Activated T-helper 17 cell treated with anti-CD3 and anti-CD28 coated beads, Interleukin-2, amount 50 U/mL, for 72 hours (primary cell): ENCODE measurements at regions not wholly inside any gene's neighbourhood (a gene's known extent, or its start where the extent isn't known, plus 50 kb on each side); places are given as distances from the start of the nearest gene placed in this dataset.

Source experiments
- ATAC-seq: fragments of 150-1000 bp; cut with Tn5 transposase; replicated peaks from 2 replicates; pipeline ENCODE4 v1.10.0; 2021; ENCODE audit warnings: mild to moderate bottlenecking, moderate library complexity
- H3K27ac Mint-ChIP-seq: one replicate; pipeline ENCODE4 v1.8.0; 2022; ENCODE audit warnings: mixed read lengths
- H3K27me3 Mint-ChIP-seq: one replicate; pipeline ENCODE4 v1.8.0; 2022; ENCODE audit warnings: mixed read lengths
- H3K36me3 Mint-ChIP-seq: one replicate; pipeline ENCODE4 v1.8.0; 2022; ENCODE audit warnings: low read depth, mild to moderate bottlenecking, mixed read lengths
- H3K4me1 Mint-ChIP-seq: one replicate; pipeline ENCODE4 v1.8.0; 2022; ENCODE audit warnings: mixed read lengths
- H3K4me3 Mint-ChIP-seq: one replicate; pipeline ENCODE4 v1.8.0; 2022; ENCODE audit warnings: mild to moderate bottlenecking, mixed read lengths
- H3K9me3 Mint-ChIP-seq: one replicate; pipeline ENCODE4 v1.8.0; 2022; ENCODE audit warnings: mixed read lengths

DNA sequence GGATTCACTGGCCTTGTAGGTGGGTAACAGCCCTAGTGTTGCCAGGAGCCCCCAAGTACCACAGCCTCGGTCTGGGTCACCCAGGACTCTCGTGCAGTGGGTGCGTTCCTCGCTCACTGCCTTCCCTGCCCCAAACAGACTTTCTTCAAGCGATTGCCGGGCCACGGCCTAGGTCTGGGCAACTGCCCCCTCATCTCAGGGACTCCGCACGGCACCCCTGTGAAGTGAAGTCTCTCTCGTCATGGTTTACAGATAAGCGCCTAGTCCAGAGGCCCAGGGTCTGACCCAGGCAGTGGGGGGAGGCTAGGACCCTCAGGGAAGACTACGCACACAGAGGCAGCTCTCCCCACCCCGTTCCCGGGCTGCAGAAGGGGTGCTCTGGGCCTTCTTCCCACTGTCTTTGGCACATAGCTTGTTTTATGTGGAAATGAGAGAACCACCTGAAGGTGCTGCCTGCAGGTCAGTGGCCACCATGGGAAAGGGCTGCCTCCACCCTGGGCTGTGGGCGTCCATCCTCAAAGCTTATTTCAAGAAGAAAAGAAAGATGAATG lies 220.8 kb downstream of the ERMARD start:
- Mint-ChIP-seq H3K27ac (no peak overlapping the region), H3K4me3 (no peak overlapping the region), H3K36me3 (no peaks in the 10 kb centered on the region), H3K27me3 (peaks cover 7% of the 10 kb centered on the region), H3K4me1 (no peaks in the 10 kb centered on the region), H3K9me3 (no peaks in the 10 kb centered on the region)
- no peak for ATAC-seq

DNA sequence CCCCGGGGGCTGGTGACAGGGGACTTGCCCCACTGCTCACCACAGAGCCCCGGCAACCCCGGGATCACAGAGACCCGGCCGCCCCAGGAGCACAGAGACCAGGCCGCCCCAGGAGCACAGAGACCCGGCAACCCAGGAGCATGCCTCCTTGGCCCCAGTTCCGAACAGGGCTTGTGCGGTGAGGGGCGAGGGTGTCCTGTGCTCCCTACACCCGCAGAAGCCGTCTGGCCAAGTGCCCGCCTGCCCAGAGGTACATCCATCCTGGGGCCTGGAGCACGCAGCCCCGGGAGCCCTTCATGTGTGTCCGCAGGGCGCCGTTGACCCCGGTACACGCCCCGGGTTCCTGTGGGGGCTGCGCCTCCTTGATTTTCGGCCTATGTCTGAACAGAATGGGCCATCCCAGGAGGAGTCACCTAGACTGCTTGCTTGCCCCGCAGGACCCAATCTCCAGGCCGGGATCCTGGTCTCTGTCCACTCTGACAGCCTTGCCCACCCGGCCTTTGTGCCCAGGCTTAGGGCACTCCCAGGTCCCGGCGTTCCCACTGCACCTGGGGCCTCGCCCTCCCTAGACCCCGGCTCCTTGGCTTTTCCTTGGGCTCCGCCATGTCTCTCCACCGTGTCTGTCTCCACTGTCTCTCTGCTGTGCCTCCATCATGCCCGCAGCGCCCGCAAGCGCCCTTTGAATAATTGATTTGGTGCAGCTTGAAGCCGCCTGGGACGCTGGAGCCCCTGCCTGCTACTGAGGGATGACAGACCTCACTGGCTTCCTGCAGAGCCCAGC lies 219.8 kb downstream of the ERMARD start:
- Mint-ChIP-seq H3K4me1 (no peaks in the 10 kb centered on the region), H3K27me3 (peaks cover 4% of the 10 kb centered on the region), H3K36me3 (no peaks in the 10 kb centered on the region), H3K9me3 (no peaks in the 10 kb centered on the region), H3K4me3 (no peak overlapping the region), H3K27ac (no peak overlapping the region)
- no peak for ATAC-seq

DNA sequence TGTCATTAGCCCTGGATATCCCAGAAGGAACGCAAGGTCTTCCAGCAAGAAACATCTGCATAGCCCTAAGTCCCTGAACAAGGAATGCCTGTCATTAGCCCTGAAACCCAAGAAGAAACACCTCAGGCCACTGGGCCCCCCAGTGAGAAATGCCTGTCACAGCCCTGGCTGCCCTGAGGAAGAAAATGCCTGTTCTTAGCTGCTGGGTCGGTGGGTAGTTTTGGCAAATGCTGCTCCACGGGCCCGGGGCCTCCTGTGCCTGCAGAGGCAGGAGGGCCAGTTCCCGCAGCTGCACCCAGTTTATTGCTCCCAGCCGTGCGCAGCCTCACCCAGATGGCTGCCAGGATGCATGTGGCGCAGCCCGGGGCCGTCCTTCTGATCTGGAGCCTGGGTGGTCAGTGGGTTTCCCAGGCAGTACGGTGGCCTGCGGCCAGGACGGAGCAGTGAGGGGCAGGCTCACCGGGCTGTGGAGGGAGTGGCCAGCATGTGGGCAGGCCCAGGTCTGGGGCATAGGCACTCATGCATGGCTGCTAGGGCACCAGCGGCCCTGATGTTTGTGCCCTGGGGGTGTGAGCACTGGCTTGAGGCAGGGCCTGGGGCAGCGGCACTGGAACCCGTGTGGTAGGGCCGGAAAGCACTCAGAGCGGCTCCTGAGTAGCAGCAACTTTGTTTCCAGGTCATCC lies 219.0 kb downstream of the ERMARD start:
- H3K27ac Mint-ChIP-seq, result no peak overlapping the region
- ATAC-seq, result no peak
- peaks cover under 1% of the 10 kb centered on the region for H3K27me3 Mint-ChIP-seq
- no peaks in the 10 kb centered on the region for H3K9me3 Mint-ChIP-seq
- H3K36me3 Mint-ChIP-seq, result no peaks in the 10 kb centered on the region
- no peaks in the 10 kb centered on the region for H3K4me1 Mint-ChIP-seq
- H3K4me3 Mint-ChIP-seq, result no peak overlapping the region

DNA sequence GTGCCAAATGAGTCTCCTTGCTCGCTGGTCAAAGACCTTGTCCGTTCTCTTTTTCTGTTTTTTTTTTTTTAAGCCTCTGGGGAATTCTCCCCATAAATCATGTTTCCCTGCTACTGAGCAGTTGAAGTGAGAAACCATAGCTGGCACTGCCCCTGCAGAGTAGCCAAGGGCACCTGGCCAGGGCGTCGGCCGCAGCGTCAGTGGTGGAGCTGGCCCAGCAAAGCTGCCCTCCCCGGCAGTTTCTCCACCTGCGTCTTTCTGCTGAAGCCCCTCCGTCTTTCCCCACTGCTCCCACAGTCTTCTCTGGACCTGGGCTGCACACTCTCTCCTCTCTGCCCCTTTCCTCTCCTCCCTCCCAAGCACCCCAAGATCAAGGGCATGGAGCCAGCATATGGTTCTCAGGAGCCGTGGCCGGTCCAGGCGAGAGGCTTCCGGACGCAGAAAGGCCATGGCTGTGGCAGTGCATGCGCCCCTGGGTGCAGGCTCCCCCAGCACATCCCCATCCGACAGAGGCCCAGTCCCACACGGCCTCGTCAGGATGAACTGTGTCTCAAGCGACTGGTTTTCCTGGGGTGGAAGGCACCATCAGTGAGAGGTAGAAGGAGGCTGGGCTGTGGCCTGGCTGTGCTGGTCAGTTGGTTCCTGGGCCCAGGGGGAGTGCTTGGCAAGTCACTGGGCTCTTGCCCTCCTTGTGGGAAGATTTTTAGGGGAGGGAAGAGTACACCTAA lies 218.1 kb downstream of the ERMARD start:
- H3K9me3 Mint-ChIP-seq, result no peaks in the 10 kb centered on the region
- H3K27ac Mint-ChIP-seq, result no peak overlapping the region
- no peaks in the 10 kb centered on the region for H3K36me3 Mint-ChIP-seq
- H3K4me1 Mint-ChIP-seq, result no peaks in the 10 kb centered on the region
- no peak overlapping the region for H3K4me3 Mint-ChIP-seq
- H3K27me3 Mint-ChIP-seq, result peaks cover 6% of the 10 kb centered on the region
- no peak for ATAC-seq

DNA sequence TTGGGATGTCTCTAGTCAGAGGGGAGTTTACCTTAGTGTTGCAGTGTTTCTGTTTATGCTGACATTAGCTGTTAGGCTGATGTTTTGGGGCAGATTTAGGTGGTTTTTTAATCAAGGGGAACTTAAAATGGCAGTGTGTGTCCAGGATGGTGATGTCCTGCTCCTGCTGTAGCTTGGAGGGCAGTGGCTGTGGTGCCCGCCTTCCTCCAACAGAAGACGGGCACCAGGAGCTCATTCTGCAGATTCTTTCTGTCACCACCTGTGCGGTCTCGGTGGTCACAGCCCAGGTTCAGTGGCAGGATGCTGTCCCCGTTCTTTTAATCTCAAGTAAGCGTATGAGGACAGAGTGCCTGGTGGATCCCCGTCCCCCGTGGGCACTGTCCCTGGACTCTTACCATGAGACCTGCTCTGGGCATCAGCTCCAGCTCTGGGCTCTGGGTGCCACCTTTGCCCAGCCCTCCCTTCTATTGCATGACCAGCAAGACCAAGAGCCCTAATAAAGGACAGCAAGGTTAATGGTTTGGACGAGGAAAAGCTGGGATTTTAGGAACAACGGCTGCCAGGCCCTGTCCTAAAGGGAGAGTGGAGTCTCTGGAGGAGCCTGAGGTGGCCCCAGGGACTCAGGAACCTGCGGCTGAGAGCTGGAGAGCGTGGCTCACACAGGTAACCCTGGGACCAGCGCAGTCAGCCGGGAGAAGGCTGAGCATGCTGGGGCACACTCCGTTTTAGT lies 217.3 kb downstream of the ERMARD start:
- peaks cover 6% of the 10 kb centered on the region for H3K27me3 Mint-ChIP-seq
- H3K36me3 Mint-ChIP-seq, result no peaks in the 10 kb centered on the region
- H3K4me1 Mint-ChIP-seq, result no peaks in the 10 kb centered on the region
- H3K27ac Mint-ChIP-seq, result no peak overlapping the region
- ATAC-seq, result no peak
- H3K9me3 Mint-ChIP-seq, result no peaks in the 10 kb centered on the region
- no peak overlapping the region for H3K4me3 Mint-ChIP-seq

DNA sequence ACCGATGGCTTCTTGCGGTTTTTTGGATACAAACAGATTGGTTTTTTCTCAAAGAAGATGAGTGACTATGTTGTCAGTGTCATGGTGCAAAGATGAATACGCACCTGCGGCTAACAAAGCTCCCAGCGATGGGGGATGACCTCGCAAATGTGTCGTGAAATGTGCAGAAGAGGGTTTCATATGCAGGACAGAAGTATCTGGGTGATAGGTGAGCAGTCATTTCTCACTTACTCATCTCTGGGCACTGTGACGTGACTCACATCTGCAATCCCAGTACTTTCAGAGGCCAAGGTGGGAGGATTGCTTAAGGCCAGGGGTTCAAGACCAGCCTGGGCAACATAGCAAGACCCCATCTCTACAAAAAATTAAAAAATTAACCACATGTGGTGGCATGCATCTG lies 216.3 kb downstream of the ERMARD start:
- Mint-ChIP-seq H3K36me3 (no peaks in the 10 kb centered on the region), H3K4me1 (no peaks in the 10 kb centered on the region), H3K4me3 (no peak overlapping the region), H3K27me3 (peaks cover 6% of the 10 kb centered on the region), H3K9me3 (no peaks in the 10 kb centered on the region), H3K27ac (no peak overlapping the region)
- ATAC-seq, result peak; percentile 79

DNA sequence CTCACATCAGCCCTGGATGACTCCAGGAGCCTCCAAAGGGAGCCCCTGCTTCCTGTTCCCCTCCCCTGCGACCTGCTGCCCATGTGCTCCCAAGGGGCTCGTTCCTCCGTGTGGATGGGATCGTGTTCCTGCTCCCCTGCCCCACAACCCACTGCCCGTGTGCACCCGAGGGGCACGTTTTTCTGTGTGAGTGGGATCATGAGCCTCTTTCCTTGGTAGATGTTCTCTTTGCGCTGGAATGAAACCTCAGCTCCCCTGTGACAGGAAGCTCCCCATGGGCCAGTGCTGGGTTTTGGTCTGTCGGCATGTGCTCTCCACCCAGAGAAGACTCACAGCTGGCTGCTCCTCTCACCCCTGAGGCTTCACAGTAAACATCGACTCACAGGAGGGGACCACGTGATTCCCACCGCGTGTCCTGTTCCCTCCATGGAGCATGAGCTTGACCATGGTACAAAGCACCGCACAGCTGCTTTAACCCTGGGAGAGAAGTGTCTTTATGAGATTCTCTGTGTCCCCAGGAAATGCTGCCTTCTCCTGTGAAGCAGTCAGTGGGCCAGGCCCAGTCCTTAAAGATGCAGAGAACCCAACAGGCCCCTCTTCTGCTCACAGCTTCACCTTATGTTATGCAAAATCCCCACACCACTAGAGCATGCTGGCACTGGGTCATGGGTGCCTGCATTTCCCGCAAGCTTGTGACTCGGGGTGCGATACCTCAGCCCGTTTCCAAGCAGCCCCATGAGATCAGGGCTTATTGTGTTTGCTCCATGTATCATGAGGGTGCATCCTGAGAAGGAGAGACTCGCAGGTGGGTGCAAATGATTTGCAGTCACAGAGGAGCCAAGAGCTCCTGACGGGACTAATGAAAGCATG lies 215.1 kb downstream of the ERMARD start:
- H3K4me1 Mint-ChIP-seq, result no peaks in the 10 kb centered on the region
- H3K9me3 Mint-ChIP-seq, result no peaks in the 10 kb centered on the region
- no peak for ATAC-seq
- no peak overlapping the region for H3K27ac Mint-ChIP-seq
- H3K4me3 Mint-ChIP-seq, result no peak overlapping the region
- peaks cover 7% of the 10 kb centered on the region for H3K27me3 Mint-ChIP-seq
- H3K36me3 Mint-ChIP-seq, result no peaks in the 10 kb centered on the region

DNA sequence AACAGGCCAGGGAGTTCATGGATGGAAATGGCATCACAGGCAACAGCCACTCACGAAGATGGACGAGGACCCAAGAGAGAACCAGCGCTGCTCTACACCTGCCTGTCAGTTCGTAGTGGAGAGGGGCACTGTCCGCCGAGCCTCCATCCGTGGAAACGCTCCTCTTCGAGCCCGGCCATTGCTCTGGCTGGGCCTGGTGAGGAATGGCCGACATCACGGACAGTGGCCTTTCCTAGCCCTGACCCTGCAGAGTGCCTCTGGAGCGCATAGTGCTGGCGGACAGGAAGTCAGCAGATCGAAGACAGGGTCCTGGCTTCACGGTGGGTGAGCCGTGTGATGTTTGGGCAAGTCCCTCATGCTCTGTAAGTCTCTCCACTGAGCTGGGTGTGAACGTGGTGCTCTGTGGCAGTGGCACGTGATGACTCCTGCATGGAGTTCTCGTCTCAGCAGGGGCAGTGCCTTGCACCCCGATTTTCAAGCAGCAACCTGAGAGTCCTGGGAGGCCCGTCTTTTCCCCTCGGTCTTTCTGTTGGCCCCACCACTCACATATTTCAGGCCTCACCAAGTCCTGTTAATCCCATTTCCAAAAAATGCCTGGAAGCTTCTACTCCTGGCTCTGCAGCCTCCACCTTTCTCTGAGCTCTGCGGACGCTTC lies 214.4 kb downstream of the ERMARD start:
- no peak overlapping the region for H3K4me3 Mint-ChIP-seq
- no peak overlapping the region for H3K27ac Mint-ChIP-seq
- H3K9me3 Mint-ChIP-seq, result no peaks in the 10 kb centered on the region
- no peaks in the 10 kb centered on the region for H3K36me3 Mint-ChIP-seq
- peaks cover 10% of the 10 kb centered on the region for H3K27me3 Mint-ChIP-seq
- no peak for ATAC-seq
- H3K4me1 Mint-ChIP-seq, result no peaks in the 10 kb centered on the region

DNA sequence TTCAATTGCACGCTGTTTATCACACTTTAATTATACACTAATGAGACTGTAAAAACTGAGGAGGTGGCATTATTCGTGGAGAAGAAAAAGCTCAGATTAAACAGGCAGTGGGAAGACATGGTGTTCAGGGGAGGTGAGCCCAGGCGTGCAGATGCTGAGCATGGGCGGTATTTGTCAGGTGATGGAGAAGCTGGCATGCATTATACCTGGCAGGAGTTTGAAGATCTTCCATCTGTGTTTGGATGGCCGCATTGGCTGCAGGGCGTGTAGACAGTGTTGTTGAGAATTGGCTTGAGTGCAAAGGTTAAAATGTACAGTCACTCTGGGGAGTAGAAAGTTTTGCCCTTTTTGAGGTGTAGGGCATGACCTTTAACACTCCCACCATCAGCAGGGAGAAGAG lies 213.8 kb downstream of the ERMARD start:
- Mint-ChIP-seq H3K27ac (no peak overlapping the region), H3K36me3 (no peaks in the 10 kb centered on the region), H3K4me1 (no peaks in the 10 kb centered on the region), H3K4me3 (no peak overlapping the region), H3K9me3 (no peaks in the 10 kb centered on the region), H3K27me3 (peaks cover 10% of the 10 kb centered on the region)
- no peak for ATAC-seq

DNA sequence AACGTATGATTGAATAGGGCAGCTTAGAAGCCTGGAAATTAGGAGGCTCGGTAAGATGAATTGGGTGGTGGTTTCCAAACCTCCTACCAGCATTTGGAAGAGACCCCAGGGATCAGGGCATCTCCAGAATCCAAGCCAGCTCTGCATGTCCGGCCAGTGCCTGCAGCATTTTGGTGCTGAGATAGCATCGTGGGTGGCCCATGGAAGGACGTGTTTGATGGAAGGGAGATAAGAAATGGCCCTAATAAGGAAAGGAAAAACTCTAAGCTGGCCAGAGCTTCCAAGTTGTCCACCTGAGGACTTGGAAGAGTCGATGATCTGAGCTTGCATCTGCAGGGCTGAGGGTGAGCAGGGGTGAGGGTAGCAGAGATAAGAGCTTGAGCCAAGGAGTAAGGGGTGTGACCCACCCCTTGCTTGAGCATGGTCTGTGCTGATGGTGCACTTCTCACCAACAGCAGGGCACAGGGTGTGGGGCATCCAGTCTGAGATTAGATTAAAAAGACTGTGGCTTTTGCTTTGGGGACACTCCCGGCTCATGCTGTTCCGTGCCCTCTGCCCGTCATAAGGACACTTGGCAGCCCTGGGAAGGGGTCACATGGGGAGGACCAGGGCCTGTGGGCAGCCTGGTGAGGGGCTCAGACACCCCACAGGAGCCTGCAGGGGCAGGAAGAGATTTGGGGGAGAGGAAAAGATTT lies 213.2 kb downstream of the ERMARD start:
- H3K27me3 Mint-ChIP-seq, result peaks cover 10% of the 10 kb centered on the region
- no peaks in the 10 kb centered on the region for H3K9me3 Mint-ChIP-seq
- H3K27ac Mint-ChIP-seq, result no peak overlapping the region
- no peaks in the 10 kb centered on the region for H3K4me1 Mint-ChIP-seq
- no peak for ATAC-seq
- H3K36me3 Mint-ChIP-seq, result no peaks in the 10 kb centered on the region
- no peak overlapping the region for H3K4me3 Mint-ChIP-seq

DNA sequence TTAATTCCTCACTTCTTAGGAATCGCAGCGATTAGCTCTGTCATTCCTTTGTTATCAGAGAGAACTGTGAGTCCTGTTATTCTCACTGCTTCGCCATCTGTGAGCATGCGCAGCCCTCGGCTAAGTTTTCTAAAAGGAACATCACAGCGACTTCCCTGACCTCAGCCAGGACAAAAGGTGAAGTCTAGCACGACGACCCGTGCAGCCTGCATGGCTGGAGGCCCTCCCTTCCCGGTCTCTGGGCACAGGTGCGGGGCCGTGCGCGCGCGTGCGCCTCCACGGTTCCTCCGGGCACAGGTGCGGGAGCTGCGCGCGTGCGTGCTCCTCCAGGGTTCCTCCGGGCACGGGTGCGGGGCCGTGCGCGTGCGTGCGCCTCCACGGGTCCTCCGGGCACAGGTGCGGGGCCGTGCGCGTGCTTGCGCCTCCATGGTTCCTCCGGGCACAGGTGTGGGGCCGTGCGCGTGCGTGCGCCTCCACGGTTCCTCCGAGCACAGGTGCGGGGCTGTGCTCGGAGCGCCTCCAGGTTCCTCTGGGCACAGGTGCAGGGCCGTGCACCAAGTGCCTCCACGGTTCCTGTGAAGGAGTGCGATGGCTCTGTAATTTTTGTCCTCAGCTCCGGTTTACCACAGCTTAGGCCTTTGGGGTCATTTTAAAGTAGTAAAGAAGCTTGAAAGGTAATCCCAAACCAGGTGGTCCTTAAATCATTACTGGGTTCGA lies 212.3 kb downstream of the ERMARD start:
- H3K36me3 Mint-ChIP-seq, result no peaks in the 10 kb centered on the region

More for the DNA sequence above, 212.3 kb downstream of the ERMARD start:
- peaks cover 10% of the 10 kb centered on the region for H3K27me3 Mint-ChIP-seq
- no peaks in the 10 kb centered on the region for H3K4me1 Mint-ChIP-seq
- no peak overlapping the region for H3K4me3 Mint-ChIP-seq
- no peak for ATAC-seq
- H3K9me3 Mint-ChIP-seq, result no peaks in the 10 kb centered on the region
- no peak overlapping the region for H3K27ac Mint-ChIP-seq
